ENCODE measurements at regions not wholly inside any gene's neighbourhood (a gene's known extent, or its start where the extent isn't known, plus 50 kb on each side); places are given as distances from the start of the nearest gene placed in this dataset.

- H3K4me1 ChIP-seq: no peaks in the 10 kb centered on the region
- no peaks in the 10 kb centered on the region for H3K9me3 ChIP-seq
- H3K27ac ChIP-seq: no peak overlapping the region
- DNase-seq: no peak
- H3K4me3 ChIP-seq: no peak overlapping the region
- H3K27me3 ChIP-seq: no peaks in the 10 kb centered on the region
- no peak for ATAC-seq
- intact Hi-C loops (cut with DNase I): no loop called here
- no peak for TF ChIP-seq POLR2A (IDR thresholded peaks at IDR 0.05)
- TF ChIP-seq, protein P1, sequence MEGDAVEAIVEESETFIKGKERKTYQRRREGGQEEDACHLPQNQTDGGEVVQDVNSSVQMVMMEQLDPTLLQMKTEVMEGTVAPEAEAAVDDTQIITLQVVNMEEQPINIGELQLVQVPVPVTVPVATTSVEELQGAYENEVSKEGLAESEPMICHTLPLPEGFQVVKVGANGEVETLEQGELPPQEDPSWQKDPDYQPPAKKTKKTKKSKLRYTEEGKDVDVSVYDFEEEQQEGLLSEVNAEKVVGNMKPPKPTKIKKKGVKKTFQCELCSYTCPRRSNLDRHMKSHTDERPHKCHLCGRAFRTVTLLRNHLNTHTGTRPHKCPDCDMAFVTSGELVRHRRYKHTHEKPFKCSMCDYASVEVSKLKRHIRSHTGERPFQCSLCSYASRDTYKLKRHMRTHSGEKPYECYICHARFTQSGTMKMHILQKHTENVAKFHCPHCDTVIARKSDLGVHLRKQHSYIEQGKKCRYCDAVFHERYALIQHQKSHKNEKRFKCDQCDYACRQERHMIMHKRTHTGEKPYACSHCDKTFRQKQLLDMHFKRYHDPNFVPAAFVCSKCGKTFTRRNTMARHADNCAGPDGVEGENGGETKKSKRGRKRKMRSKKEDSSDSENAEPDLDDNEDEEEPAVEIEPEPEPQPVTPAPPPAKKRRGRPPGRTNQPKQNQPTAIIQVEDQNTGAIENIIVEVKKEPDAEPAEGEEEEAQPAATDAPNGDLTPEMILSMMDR (IDR thresholded peaks at IDR 0.05): no peak
- 61 to 62% methylated on average over 3 of the region's 3 CpGs for WGBS, 2 donors
- H3K36me3 ChIP-seq (replicated peaks in 1 of 2; ENCODE audit: insufficient read depth in 1 of 2, low read depth in 2 of 2): no peaks in the 10 kb centered on the region
Observed at GRCh38 chr5:18882154-18882553, 1105.8 kb downstream of the CDH18 start.

DNA sequence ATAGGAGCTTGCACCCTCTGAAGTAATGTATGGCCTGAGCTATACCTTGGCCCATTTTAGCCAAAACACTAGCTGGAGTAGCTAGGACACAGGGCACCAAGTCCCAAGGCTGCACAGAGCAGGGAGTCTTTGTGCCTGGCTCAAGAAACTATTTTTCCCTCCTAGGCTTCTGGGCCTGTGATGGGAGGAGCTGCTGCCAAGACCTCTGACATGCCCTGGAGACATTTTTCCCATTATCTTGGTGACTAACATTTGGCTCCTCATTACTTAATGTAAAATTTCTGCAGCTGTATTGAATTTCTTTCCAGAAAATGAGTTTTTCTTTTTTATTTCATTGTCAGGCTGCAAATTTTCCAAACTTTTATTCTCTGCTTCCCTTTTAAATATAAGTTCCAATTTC lies 1099.2 kb downstream of the CDH18 start:
- Histone ChIP-seq H3K4me1 (no peaks in the 10 kb centered on the region), H3K27me3 (no peaks in the 10 kb centered on the region), H3K36me3 (replicated peaks in 1 of 2; ENCODE audit: insufficient read depth in 1 of 2, low read depth in 2 of 2) (no peaks in the 10 kb centered on the region), H3K4me3 (no peak overlapping the region), H3K27ac (no peak overlapping the region), H3K9me3 (no peaks in the 10 kb centered on the region)
- DNase-seq: no peak
- no peak for ATAC-seq
- intact Hi-C loops (cut with DNase I): no loop called here
- TF ChIP-seq, protein P1 (IDR thresholded peaks at IDR 0.05): no peak
- TF ChIP-seq POLR2A (IDR thresholded peaks at IDR 0.05): no peak

DNA sequence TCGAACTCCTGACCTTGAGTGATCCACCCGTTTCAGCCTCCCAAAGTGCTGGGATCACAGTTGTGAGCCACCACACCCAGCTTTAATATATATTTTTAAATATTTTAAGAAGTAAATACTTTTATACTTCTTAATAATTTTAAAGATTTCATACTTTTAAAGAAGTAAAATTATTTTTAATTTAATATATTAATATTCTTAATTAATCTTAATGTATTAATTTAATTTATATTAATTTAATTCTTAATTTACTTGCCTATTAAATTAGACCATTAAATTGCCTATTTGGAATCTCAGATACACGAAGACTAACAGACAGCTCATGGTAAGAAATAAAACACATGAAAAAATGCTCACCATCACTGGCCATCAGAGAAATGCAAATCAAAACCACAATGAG lies 1087.4 kb downstream of the CDH18 start:
- H3K27ac ChIP-seq: no peak overlapping the region
- WGBS, 2 donors: 69 to 73% methylated on average over 3 of the region's 3 CpGs
- H3K4me1 ChIP-seq: no peaks in the 10 kb centered on the region
- TF ChIP-seq POLR2A (IDR thresholded peaks at IDR 0.05): no peak
- TF ChIP-seq, protein P1 (IDR thresholded peaks at IDR 0.05): no peak
- DNase-seq (no peak), ATAC-seq (no peak)
- H3K9me3 ChIP-seq: no peaks in the 10 kb centered on the region
- intact Hi-C loops (cut with DNase I): no loop called here
- no peak overlapping the region for H3K4me3 ChIP-seq
- H3K36me3 ChIP-seq (replicated peaks in 1 of 2; ENCODE audit: insufficient read depth in 1 of 2, low read depth in 2 of 2): no peaks in the 10 kb centered on the region
- no peaks in the 10 kb centered on the region for H3K27me3 ChIP-seq

GRCh38 chr5:18920966-18921365 lies 1067.0 kb downstream of the CDH18 start:
- ATAC-seq (no peak), DNase-seq (no peak)
- H3K36me3 ChIP-seq (replicated peaks in 1 of 2; ENCODE audit: insufficient read depth in 1 of 2, low read depth in 2 of 2): no peaks in the 10 kb centered on the region
- no peaks in the 10 kb centered on the region for H3K4me1 ChIP-seq
- H3K27me3 ChIP-seq: no peaks in the 10 kb centered on the region
- H3K9me3 ChIP-seq: no peaks in the 10 kb centered on the region
- no peak overlapping the region for H3K27ac ChIP-seq
- intact Hi-C loops (cut with DNase I): no loop called here
- WGBS, 2 donors: 29 to 42% methylated on average over 5 of the region's 5 CpGs
- TF ChIP-seq, protein P1 (IDR thresholded peaks at IDR 0.05): no peak
- H3K4me3 ChIP-seq: no peak overlapping the region

- DNase-seq: no peak
- 63 to 65% methylated on average over 2 of the region's 2 CpGs for WGBS, 2 donors
- intact Hi-C loops (cut with DNase I): no loop called here
- no peaks in the 10 kb centered on the region for H3K4me1 ChIP-seq
- H3K36me3 ChIP-seq (replicated peaks in 1 of 2; ENCODE audit: insufficient read depth in 1 of 2, low read depth in 2 of 2): no peaks in the 10 kb centered on the region
- ATAC-seq: no peak
- no peak overlapping the region for H3K27ac ChIP-seq
- TF ChIP-seq, protein P1 (IDR thresholded peaks at IDR 0.05): no peak
- TF ChIP-seq POLR2A (IDR thresholded peaks at IDR 0.05): no peak
- no peaks in the 10 kb centered on the region for H3K27me3 ChIP-seq
- no peaks in the 10 kb centered on the region for H3K9me3 ChIP-seq
- no peak overlapping the region for H3K4me3 ChIP-seq
Observed at GRCh38 chr5:18932081-18932480, 1055.9 kb downstream of the CDH18 start.

All from body of pancreas (tissue), 4 donors.